Ovary (tissue), 7 donors: ENCODE measurements at regions not wholly inside any gene's neighbourhood (a gene's known extent, or its start where the extent isn't known, plus 50 kb on each side); places are given as distances from the start of the nearest gene placed in this dataset.

Experiments used
- DNase-seq, 5 donors: peaks; one replicate each; pipeline ENCODE4 v3.0.0-alpha.2; 2019 to 2020
- H3K27ac ChIP-seq, 2 donors: fragments of 200-600 bp; one replicate each; pipeline versions ENCODE4 v1.5.1 to v1.8.0; 2019 to 2022
- H3K27me3 ChIP-seq: fragments of 200-600 bp; one replicate; pipeline ENCODE4 v1.8.0; 2022
- H3K36me3 ChIP-seq: fragments of 200-600 bp; sonication (generic); one replicate; pipeline ENCODE4 v1.5.1; 2019
- H3K4me1 ChIP-seq: one replicate; pipeline ENCODE4 v1.8.1; 2013; ENCODE audit warnings: mild to moderate bottlenecking, moderate library complexity; ENCODE audit not compliant: insufficient read depth
- H3K4me3 ChIP-seq: fragments of 200-600 bp; sonication (generic); one replicate; pipeline ENCODE4 v1.5.1; 2017
- H3K9me3 ChIP-seq, 2 donors: fragments of 200-600 bp in 1 of 2; sonication (generic) in 1 of 2; one replicate each; pipeline versions ENCODE4 v1.5.1 to v1.8.1; 2013 to 2019; ENCODE audit warnings: mild to moderate bottlenecking in 1 of 2, moderate library complexity in 1 of 2
- CTCF ChIP-seq, 3 donors: fragments of 450-650 bp in 2 of 3; fragments of 200-600 bp in 1 of 3; IDR thresholded peaks; one replicate each; pipeline versions ENCODE4 v1.5.1 to v1.8.0; 2016 to 2022; ENCODE audit warnings: antibody characterized with exemption in 3 of 3, mild to moderate bottlenecking in 1 of 3
- EP300 ChIP-seq: sonication (generic); formaldehyde crosslinking; IDR thresholded peaks from one replicate; pipeline ENCODE4 v1.6.1; 2017; ENCODE audit warnings: antibody characterized with exemption
- POLR2A ChIP-seq: fragments of 450-650 bp; IDR thresholded peaks from one replicate; pipeline ENCODE4 v1.6.1; 2017; ENCODE audit warnings: antibody characterized with exemption, mild to moderate bottlenecking, moderate library complexity
- WGBS, 3 donors: extraction: QIAGEN DNeasy Blood & Tissue Kit in 1 of 3; methylation state at CpG; one replicate each; pipeline versions ENCODE4 v1.1.5 to v1.1.7; 2013 to 2017; 5-methylcytosine and 5-hydroxymethylcytosine counted together
- intact Hi-C, 4 donors: fragments of 100-400 bp; cut with DNase I; formaldehyde crosslinking; loops; one replicate each; pipeline versions ENCODE4 v1.11.0 to v1.15.1; 2022 to 2023
- donor health status: DM: no; HTN: no; CAD: no; lungs with moderate emphysema.
- donor health status: DM: no; HTN: no; CAD: no.
- donor health status: Bipolar disorder and iron deficiency.
- donor health status: DM: no; HTN: no; CAD: no.
- donor health status: DM: yes; HTN: yes; CAD: no.

- no peak overlapping the region for H3K27ac ChIP-seq
- intact Hi-C loops = no loop called here
- no peak overlapping the region for H3K4me3 ChIP-seq
- TF ChIP-seq CTCF (IDR thresholded peaks at IDR 0.05) (no peak), EP300 (no peak), POLR2A (no peak)
- no peaks in the 10 kb centered on the region for H3K27me3 ChIP-seq
- WGBS, 3 donors = 72 to 78% (median 76%) methylated on average over 1 of the region's 1 CpG
- no peaks in the 10 kb centered on the region for H3K36me3 ChIP-seq
- no peaks in the 10 kb centered on the region for H3K4me1 ChIP-seq
- H3K9me3 ChIP-seq = no peaks in the 10 kb centered on the region
- no peak for DNase-seq
Measured at GRCh38 chr1:57696904-57697303, 273.0 kb upstream of the DAB1 start.

GRCh38 chr1:57696043-57696442 lies 272.2 kb upstream of the DAB1 start:
- Histone ChIP-seq H3K27me3 (no peaks in the 10 kb centered on the region), H3K4me1 (no peaks in the 10 kb centered on the region), H3K27ac (no peak overlapping the region), H3K36me3 (no peaks in the 10 kb centered on the region), H3K9me3 (no peaks in the 10 kb centered on the region), H3K4me3 (no peak overlapping the region)
- WGBS, 3 donors = 12 to 20% (median 16%) methylated on average over 2 of the region's 2 CpGs
- TF ChIP-seq EP300 (no peak), CTCF (IDR thresholded peaks at IDR 0.05) (no peak), POLR2A (no peak)
- intact Hi-C loops = no loop called here
- DNase-seq = no peak

- H3K9me3 ChIP-seq = no peaks in the 10 kb centered on the region
- DNase-seq = no peak
- WGBS, 3 donors = 90 to 95% (median 92%) methylated on average over 3 of the region's 3 CpGs
- no peak overlapping the region for H3K27ac ChIP-seq
- H3K4me3 ChIP-seq = no peak overlapping the region
- H3K27me3 ChIP-seq = no peaks in the 10 kb centered on the region
- TF ChIP-seq POLR2A = no peak
- TF ChIP-seq CTCF (IDR thresholded peaks at IDR 0.05) = no peak
- TF ChIP-seq EP300 = no peak
- no peaks in the 10 kb centered on the region for H3K36me3 ChIP-seq
- intact Hi-C loops = no loop called here
- H3K4me1 ChIP-seq = no peaks in the 10 kb centered on the region
Measured at GRCh38 chr1:57686306-57686705, 262.4 kb upstream of the DAB1 start.

- Histone ChIP-seq H3K9me3 (no peaks in the 10 kb centered on the region), H3K36me3 (no peaks in the 10 kb centered on the region), H3K27ac (no peak overlapping the region), H3K27me3 (no peaks in the 10 kb centered on the region), H3K4me1 (no peaks in the 10 kb centered on the region), H3K4me3 (no peak overlapping the region)
- TF ChIP-seq POLR2A = no peak
- TF ChIP-seq EP300 = no peak
- TF ChIP-seq CTCF (IDR thresholded peaks at IDR 0.05) = no peak
- WGBS, 3 donors = 50 to 72% (median 51%) methylated on average over 7 of the region's 7 CpGs
- no peak for DNase-seq
- intact Hi-C loops = no loop called here
Measured at GRCh38 chr1:57683037-57683942, 259.4 kb upstream of the DAB1 start.
